ENCODE measurements at regions not wholly inside any gene's neighbourhood (a gene's known extent, or its start where the extent isn't known, plus 50 kb on each side); places are given as distances from the start of the nearest gene placed in this dataset.

GRCh38 chr2:166673986-166674385, 179.9 kb upstream of the SCN7A start:
- Mint-ChIP-seq H3K27me3 (ENCODE audit: unreplicated experiment) (no peaks in the 10 kb centered on the region), H3K4me3 (ENCODE audit: unreplicated experiment) (no peak overlapping the region), H3K9me3 (ENCODE audit: unreplicated experiment) (no peaks in the 10 kb centered on the region), H3K36me3 (ENCODE audit: unreplicated experiment) (no peaks in the 10 kb centered on the region), H3K27ac (ENCODE audit: unreplicated experiment) (no peak overlapping the region), H3K4me1 (ENCODE audit: low read depth, unreplicated experiment) (no peaks in the 10 kb centered on the region)
- TF ChIP-seq CTCF (IDR thresholded peaks at IDR 0.05; ENCODE audit: partially characterized antibody, unreplicated experiment) = no peak
- DNase-seq = no peak

GRCh38 chr2:166671801-166672200, 177.8 kb upstream of the SCN7A start:
- no peak for TF ChIP-seq CTCF (IDR thresholded peaks at IDR 0.05; ENCODE audit: partially characterized antibody, unreplicated experiment)
- no peaks in the 10 kb centered on the region for H3K4me1 Mint-ChIP-seq (ENCODE audit: low read depth, unreplicated experiment)
- no peaks in the 10 kb centered on the region for H3K36me3 Mint-ChIP-seq (ENCODE audit: unreplicated experiment)
- H3K27me3 Mint-ChIP-seq (ENCODE audit: unreplicated experiment) = no peaks in the 10 kb centered on the region
- no peak overlapping the region for H3K4me3 Mint-ChIP-seq (ENCODE audit: unreplicated experiment)
- no peaks in the 10 kb centered on the region for H3K9me3 Mint-ChIP-seq (ENCODE audit: unreplicated experiment)
- H3K27ac Mint-ChIP-seq (ENCODE audit: unreplicated experiment) = no peak overlapping the region
- no peak for DNase-seq

- H3K4me3 Mint-ChIP-seq (ENCODE audit: unreplicated experiment) = no peak overlapping the region
- no peaks in the 10 kb centered on the region for H3K4me1 Mint-ChIP-seq (ENCODE audit: low read depth, unreplicated experiment)
- no peak for TF ChIP-seq CTCF (IDR thresholded peaks at IDR 0.05; ENCODE audit: partially characterized antibody, unreplicated experiment)
- no peak for DNase-seq
- H3K36me3 Mint-ChIP-seq (ENCODE audit: unreplicated experiment) = no peaks in the 10 kb centered on the region
- H3K27me3 Mint-ChIP-seq (ENCODE audit: unreplicated experiment) = no peaks in the 10 kb centered on the region
- no peak overlapping the region for H3K27ac Mint-ChIP-seq (ENCODE audit: unreplicated experiment)
- H3K9me3 Mint-ChIP-seq (ENCODE audit: unreplicated experiment) = no peaks in the 10 kb centered on the region
Measured at GRCh38 chr2:166671235-166671634, 177.2 kb upstream of the SCN7A start.

- Mint-ChIP-seq H3K27me3 (ENCODE audit: unreplicated experiment) (no peaks in the 10 kb centered on the region), H3K27ac (ENCODE audit: unreplicated experiment) (no peak overlapping the region), H3K36me3 (ENCODE audit: unreplicated experiment) (no peaks in the 10 kb centered on the region), H3K4me1 (ENCODE audit: low read depth, unreplicated experiment) (peaks cover 2% of the 10 kb centered on the region), H3K4me3 (ENCODE audit: unreplicated experiment) (no peak overlapping the region), H3K9me3 (ENCODE audit: unreplicated experiment) (no peaks in the 10 kb centered on the region)
- TF ChIP-seq CTCF (IDR thresholded peaks at IDR 0.05; ENCODE audit: partially characterized antibody, unreplicated experiment) = no peak
- no peak for DNase-seq
Measured at GRCh38 chr2:166665991-166666940, 172.2 kb upstream of the SCN7A start.

GRCh38 chr2:166661824-166662223, 167.8 kb upstream of the SCN7A start:
- no peaks in the 10 kb centered on the region for H3K36me3 Mint-ChIP-seq (ENCODE audit: unreplicated experiment)
- peaks cover 1% of the 10 kb centered on the region for H3K27me3 Mint-ChIP-seq (ENCODE audit: unreplicated experiment)
- H3K4me1 Mint-ChIP-seq (ENCODE audit: low read depth, unreplicated experiment) = peaks cover 2% of the 10 kb centered on the region
- H3K9me3 Mint-ChIP-seq (ENCODE audit: unreplicated experiment) = no peaks in the 10 kb centered on the region
- no peak for TF ChIP-seq CTCF (IDR thresholded peaks at IDR 0.05; ENCODE audit: partially characterized antibody, unreplicated experiment)
- no peak overlapping the region for H3K27ac Mint-ChIP-seq (ENCODE audit: unreplicated experiment)
- DNase-seq = no peak
- H3K4me3 Mint-ChIP-seq (ENCODE audit: unreplicated experiment) = no peak overlapping the region
